ENCODE measurements at regions not wholly inside any gene's neighbourhood (a gene's known extent, or its start where the extent isn't known, plus 50 kb on each side); places are given as distances from the start of the nearest gene placed in this dataset.

- DNase-seq = no peak
- intact Hi-C loops (cut with DNase I) = no loop called here
These were observed 127.9 kb downstream of the DTWD1 start for GRCh38 chr15:49748791-49749190.

GRCh38 chr15:49750553-49750952, 129.7 kb downstream of the DTWD1 start:
- intact Hi-C loops (cut with DNase I) = no loop called here
- DNase-seq = no peak

GRCh38 chr15:49751191-49751590, 130.3 kb downstream of the DTWD1 start:
- no peak for DNase-seq
- intact Hi-C loops (cut with DNase I) = no loop called here

GRCh38 chr15:49751751-49752150, 130.9 kb downstream of the DTWD1 start:
- no peak for DNase-seq
- intact Hi-C loops (cut with DNase I) = no loop called here

- intact Hi-C loops (cut with DNase I) = no loop called here
- no peak for DNase-seq
These were observed 131.7 kb downstream of the DTWD1 start for GRCh38 chr15:49752517-49752916.

GRCh38 chr15:49758456-49758855, 137.6 kb downstream of the DTWD1 start:
- no peak for DNase-seq
- intact Hi-C loops (cut with DNase I) = no loop called here

- DNase-seq = no peak
- intact Hi-C loops (cut with DNase I) = no loop called here
These were observed 138.0 kb downstream of the DTWD1 start for GRCh38 chr15:49758856-49759255.

GRCh38 chr15:49760749-49761148, 139.9 kb downstream of the DTWD1 start:
- intact Hi-C loops (cut with DNase I) = no loop called here

GRCh38 chr15:49769225-49769624, 148.4 kb downstream of the DTWD1 start:
- intact Hi-C loops (cut with DNase I) = no loop called here
- no peak for DNase-seq

More at GRCh38 chr15:49760749-49761148, 139.9 kb downstream of the DTWD1 start:
- no peak for DNase-seq

- DNase-seq = no peak
- intact Hi-C loops (cut with DNase I) = no loop called here
These were observed 168.6 kb downstream of the DTWD1 start for GRCh38 chr15:49789436-49789835.

GRCh38 chr15:49793943-49794342, 173.1 kb downstream of the DTWD1 start:
- no peak for DNase-seq
- intact Hi-C loops (cut with DNase I) = no loop called here

GRCh38 chr15:49801796-49802195, 180.9 kb downstream of the DTWD1 start:
- no peak for DNase-seq
- intact Hi-C loops (cut with DNase I) = no loop called here
